Trophoblast cell (in vitro differentiated cells and primary cell): ENCODE measurements at regions not wholly inside any gene's neighbourhood (a gene's known extent, or its start where the extent isn't known, plus 50 kb on each side); places are given as distances from the start of the nearest gene placed in this dataset.

ENCODE experiments used
- DNase-seq, 2 donors: peaks; one replicate each; pipeline ENCODE4 v3.0.0-alpha.2; 2016
- H2AFZ ChIP-seq: 2 replicates; pipeline ENCODE4 v1.6.1; 2013; ENCODE audit warnings: low read length, moderate library complexity, mild to moderate bottlenecking; ENCODE audit not compliant: insufficient read depth, poor library complexity
- H2AK5ac ChIP-seq: 2 replicates; pipeline ENCODE4 v1.6.1; 2013; ENCODE audit warnings: mild to moderate bottlenecking, low read length
- H2BK120ac ChIP-seq: 2 replicates; pipeline ENCODE4 v1.6.1; 2013; ENCODE audit warnings: low read length, mild to moderate bottlenecking, moderate library complexity; ENCODE audit not compliant: insufficient read depth, poor library complexity
- H2BK12ac ChIP-seq: 2 replicates; pipeline ENCODE4 v1.6.1; 2013; ENCODE audit warnings: mild to moderate bottlenecking, low read length, moderate library complexity
- H2BK5ac ChIP-seq: 2 replicates; pipeline ENCODE4 v1.6.1; 2013; ENCODE audit warnings: low read length, low read depth, moderate library complexity, mild to moderate bottlenecking; ENCODE audit not compliant: poor library complexity
- H3K14ac ChIP-seq: 2 replicates; pipeline ENCODE4 v1.6.1; 2013; ENCODE audit warnings: mild to moderate bottlenecking, low read length
- H3K18ac ChIP-seq: 2 replicates; pipeline ENCODE4 v1.6.1; 2013; ENCODE audit warnings: mild to moderate bottlenecking, low read length
- H3K23ac ChIP-seq: 2 replicates; pipeline ENCODE4 v1.6.1; 2013; ENCODE audit warnings: low read length
- H3K27ac ChIP-seq: 2 replicates; pipeline ENCODE4 v1.5.1; 2013; ENCODE audit warnings: low read depth, mild to moderate bottlenecking, inconsistent platforms, low read length, moderate library complexity
- H3K27me3 ChIP-seq: 2 replicates; pipeline ENCODE4 v1.6.1; 2013; ENCODE audit warnings: inconsistent platforms, mild to moderate bottlenecking, low read length, moderate library complexity; ENCODE audit not compliant: insufficient read depth
- H3K36me3 ChIP-seq, 2 experiments: 1 replicate in 1 of 2; 2 replicates in 1 of 2; pipeline ENCODE4 v1.6.1; 2013; ENCODE audit warnings: low read length in 2 of 2, mild to moderate bottlenecking in 2 of 2, moderate library complexity in 1 of 2; ENCODE audit not compliant: insufficient read depth in 2 of 2, control insufficient read depth in 1 of 2
- H3K4ac ChIP-seq: 2 replicates; pipeline ENCODE4 v1.6.1; 2013; ENCODE audit warnings: low read depth, mild to moderate bottlenecking, low read length, moderate library complexity
- H3K4me1 ChIP-seq, 2 experiments: 1 replicate in 1 of 2; 2 replicates in 1 of 2; pipeline ENCODE4 v1.6.1; 2013; ENCODE audit warnings: low read length in 2 of 2, mild to moderate bottlenecking in 2 of 2, moderate library complexity in 1 of 2; ENCODE audit not compliant: insufficient read depth in 2 of 2, control insufficient read depth in 1 of 2
- H3K4me2 ChIP-seq: 2 replicates; pipeline ENCODE4 v1.6.1; 2013; ENCODE audit warnings: inconsistent platforms, mild to moderate bottlenecking, low read length, moderate library complexity
- H3K4me3 ChIP-seq: 2 replicates; pipeline ENCODE4 v1.5.1; 2013; ENCODE audit warnings: mild to moderate bottlenecking, low read depth, low read length, inconsistent platforms
- H3K79me1 ChIP-seq: one replicate; pipeline ENCODE4 v1.6.1; 2013; ENCODE audit warnings: low read length
- H3K79me2 ChIP-seq: 2 replicates; pipeline ENCODE4 v1.6.1; 2013; ENCODE audit warnings: low read length, mild to moderate bottlenecking; ENCODE audit not compliant: control insufficient read depth, insufficient read depth, poor library complexity
- H3K9ac ChIP-seq: 2 replicates; pipeline ENCODE4 v1.6.1; 2013; ENCODE audit warnings: mild to moderate bottlenecking, low read length
- H3K9me3 ChIP-seq: 2 replicates; pipeline ENCODE4 v1.6.1; 2013; ENCODE audit warnings: low read depth, mild to moderate bottlenecking, control low read depth, inconsistent platforms, low read length; ENCODE audit not compliant: insufficient read depth
- H4K12ac ChIP-seq: 2 replicates; pipeline ENCODE4 v1.6.1; 2013; ENCODE audit warnings: low read depth, mild to moderate bottlenecking, low read length, moderate library complexity
- H4K8ac ChIP-seq: 2 replicates; pipeline ENCODE4 v1.6.1; 2013; ENCODE audit warnings: low read depth, mild to moderate bottlenecking, low read length, moderate library complexity
- H4K91ac ChIP-seq: one replicate; pipeline ENCODE4 v1.6.1; 2013; ENCODE audit warnings: low read depth, mild to moderate bottlenecking, low read length, moderate library complexity
- WGBS: extraction: QIAGEN DNeasy Blood & Tissue Kit; methylation state at CpG from one replicate; pipeline ENCODE4 v1.1.7; 2013; ENCODE audit warnings: missing lambda C conversion rate; ENCODE audit not compliant: insufficient read length, insufficient coverage; ENCODE audit errors: extremely low coverage; 5-methylcytosine and 5-hydroxymethylcytosine counted together

- H3K23ac ChIP-seq: no peak overlapping the region
- H3K27ac ChIP-seq: no peak overlapping the region
- no peaks in the 10 kb centered on the region for H3K79me1 ChIP-seq
- peaks cover 4% of the 10 kb centered on the region for H3K9me3 ChIP-seq
- no peak overlapping the region for H3K18ac ChIP-seq
- H2BK120ac ChIP-seq: no peak overlapping the region
- no peaks in the 10 kb centered on the region for H3K27me3 ChIP-seq
- H2AK5ac ChIP-seq: no peak overlapping the region
- no peaks in the 10 kb centered on the region for H3K36me3 ChIP-seq
- no CpG with 5 or more reads among the region's 8 CpGs for WGBS
- DNase-seq: no peak
- H3K79me2 ChIP-seq: no peaks in the 10 kb centered on the region
- no peak overlapping the region for H4K12ac ChIP-seq
- H3K4ac ChIP-seq: no peak overlapping the region
- H4K8ac ChIP-seq: no peak overlapping the region
- H3K9ac ChIP-seq: no peak overlapping the region
- H3K14ac ChIP-seq: no peak overlapping the region
- no peak overlapping the region for H3K4me2 ChIP-seq
- H4K91ac ChIP-seq: no peak overlapping the region
- H3K4me3 ChIP-seq: no peak overlapping the region
- no peak overlapping the region for H2BK5ac ChIP-seq
- peaks cover 4 to 8% of the 10 kb centered on the region in 2 experiments for H3K4me1 ChIP-seq
- H2AFZ ChIP-seq: no peak overlapping the region
- H2BK12ac ChIP-seq: no peak overlapping the region
Measured at GRCh38 chr19:30722186-30722585, 350.0 kb downstream of the ZNF536 start.

GRCh38 chr19:30719999-30720345 lies 347.8 kb downstream of the ZNF536 start:
- no peak for DNase-seq
- Histone ChIP-seq H3K79me2 (no peaks in the 10 kb centered on the region), H4K8ac (peak overlapping the region; percentile 66), H3K27ac (no peak overlapping the region), H3K9ac (no peak overlapping the region), H2AK5ac (no peak overlapping the region), H2AFZ (peak overlapping the region; percentile 48), H3K4me3 (peak overlapping the region; percentile 41), H2BK120ac (no peak overlapping the region), H3K4me1 (peaks cover 4 to 8% of the 10 kb centered on the region in 2 experiments), H3K36me3 (no peaks in the 10 kb centered on the region), H3K23ac (no peak overlapping the region), H3K4ac (no peak overlapping the region), H3K27me3 (no peaks in the 10 kb centered on the region), H4K12ac (no peak overlapping the region), H2BK12ac (peak overlapping the region; percentile 6), H3K79me1 (no peaks in the 10 kb centered on the region), H3K18ac (no peak overlapping the region), H3K9me3 (no peaks in the 10 kb centered on the region), H2BK5ac (no peak overlapping the region), H4K91ac (peak overlapping the region; percentile 59), H3K14ac (no peak overlapping the region), H3K4me2 (peak overlapping the region; percentile 63)
- no CpG with 5 or more reads among the region's 9 CpGs for WGBS

- WGBS: no CpG with 5 or more reads among the region's 54 CpGs
- no peak overlapping the region for H3K4ac ChIP-seq
- H3K27ac ChIP-seq: no peak overlapping the region
- peak overlapping the region; percentile 21 for H4K12ac ChIP-seq
- no peaks in the 10 kb centered on the region for H3K9me3 ChIP-seq
- H3K18ac ChIP-seq: peak overlapping the region; percentile 12
- H2BK12ac ChIP-seq: peak overlapping the region; percentile 6
- H3K4me1 ChIP-seq: peaks cover 4 to 8% of the 10 kb centered on the region in 2 experiments
- no peak overlapping the region for H3K14ac ChIP-seq
- H3K79me2 ChIP-seq: no peaks in the 10 kb centered on the region
- DNase-seq: no peak
- H3K79me1 ChIP-seq: no peaks in the 10 kb centered on the region
- H4K8ac ChIP-seq: peak overlapping the region; percentile 15
- H3K36me3 ChIP-seq: no peaks in the 10 kb centered on the region
- H2AK5ac ChIP-seq: no peak overlapping the region
- H2AFZ ChIP-seq: peak overlapping the region; percentile 48
- H3K4me3 ChIP-seq: peak overlapping the region; percentile 41
- H4K91ac ChIP-seq: peak overlapping the region; percentile 59
- H3K23ac ChIP-seq: no peak overlapping the region
- peak overlapping the region; percentile 3 for H2BK120ac ChIP-seq
- H3K4me2 ChIP-seq: peak overlapping the region; percentile 63
- no peak overlapping the region for H3K9ac ChIP-seq
- H3K27me3 ChIP-seq: no peaks in the 10 kb centered on the region
- H2BK5ac ChIP-seq: no peak overlapping the region
Measured at GRCh38 chr19:30719189-30719998, 347.2 kb downstream of the ZNF536 start.

- no peak overlapping the region for H2AK5ac ChIP-seq
- no peaks in the 10 kb centered on the region for H3K36me3 ChIP-seq
- H4K12ac ChIP-seq: no peak overlapping the region
- no peaks in the 10 kb centered on the region for H3K79me2 ChIP-seq
- no peak overlapping the region for H2BK5ac ChIP-seq
- H2AFZ ChIP-seq: no peak overlapping the region
- H3K23ac ChIP-seq: no peak overlapping the region
- peaks cover 4 to 8% of the 10 kb centered on the region in 2 experiments for H3K4me1 ChIP-seq
- H2BK120ac ChIP-seq: no peak overlapping the region
- no peak overlapping the region for H3K27ac ChIP-seq
- no peaks in the 10 kb centered on the region for H3K27me3 ChIP-seq
- no peak overlapping the region for H3K9ac ChIP-seq
- H4K91ac ChIP-seq: no peak overlapping the region
- no peak overlapping the region for H4K8ac ChIP-seq
- H3K18ac ChIP-seq: no peak overlapping the region
- H2BK12ac ChIP-seq: no peak overlapping the region
- no peaks in the 10 kb centered on the region for H3K79me1 ChIP-seq
- H3K14ac ChIP-seq: no peak overlapping the region
- no peak for DNase-seq
- no peak overlapping the region for H3K4ac ChIP-seq
- H3K4me2 ChIP-seq: peak overlapping the region; percentile 63
- WGBS: no CpG with 5 or more reads among the region's 4 CpGs
- no peaks in the 10 kb centered on the region for H3K9me3 ChIP-seq
- H3K4me3 ChIP-seq: no peak overlapping the region
Measured at GRCh38 chr19:30718707-30719106, 346.5 kb downstream of the ZNF536 start.
